ENCODE measurements at regions not wholly inside any gene's neighbourhood (a gene's known extent, or its start where the extent isn't known, plus 50 kb on each side); places are given as distances from the start of the nearest gene placed in this dataset.
"Not testable (repeated sequence)": the region's sequence is repeated elsewhere in the genome, so short reads cannot be mapped to it uniquely, and the experiment has no call there.

GRCh38 chr4:158033416-158034120, 139.3 kb downstream of the GASK1B start:
- ChIA-PET CTCF (interaction anchor here (0.6 kb wide), 1 partner anchor 317 kb away, joined by 3 read pairs; no protein-coding TSS in a partner anchor), POLR2A (no interaction called here)
- Histone ChIP-seq H3K9me2 (no peaks in the 10 kb centered on the region), H4K20me1 (ENCODE audit: insufficient read depth) (no peaks in the 10 kb centered on the region), H3K27me3 (ENCODE audit: insufficient read depth) (no peaks in the 10 kb centered on the region), H3K4me2 (no peak overlapping the region; the same call in 1 of the 2 replicates), H2AFZ (ENCODE audit: low read depth) (0 out of 2 replicates have a peak overlapping the region, but pooled peaks have one; percentile 33), H3F3A (replicated peaks; ENCODE audit: insufficient read depth) (peaks cover 8% of the 10 kb centered on the region), H3K4me3 (ENCODE audit: low read depth in 2 of 2, low read length in 1 of 2) (no peak overlapping the region), H3K9ac (no peak overlapping the region), H3K4me1 (ENCODE audit: control insufficient read depth in 1 of 2, insufficient read depth in 2 of 2, low read depth in 1 of 2, low read length in 1 of 2) (no peaks in the 10 kb centered on the region), H3K79me2 (ENCODE audit: insufficient read depth) (no peaks in the 10 kb centered on the region), H3K9me3 (0 out of 2 replicates have a peak, but pooled peaks cover 5% of the 10 kb centered on the region), H3K27ac (ENCODE audit: low read depth in 2 of 2, low read length in 1 of 2) (peak overlapping the region in 1 of 2 experiments; percentile 44; a peak in 1 of 4 replicates), H3K36me3 (replicated peaks in 1 of 2; ENCODE audit: control insufficient read depth in 1 of 2, insufficient read depth in 2 of 2, low read length in 1 of 2) (no peaks in the 10 kb centered on the region)
- WGBS (ENCODE audit: low lambda C conversion rate), result 55% methylated on average over 5 of the region's 5 CpGs
- no peak for DNase-seq
- TF ChIP-seq JUND (IDR thresholded peaks at IDR 0.05) (peak; percentile 33; the same call in 1 of the 2 replicates), FOSL2 (IDR thresholded peaks at IDR 0.05; ENCODE audit: borderline replicate concordance, low read depth) (peak; percentile 68; the same call in 1 of the 2 replicates), TAF1 (IDR thresholded peaks at IDR 0.05; ENCODE audit: borderline replicate concordance, low read depth, low read length) (no peak), RCOR1 (IDR thresholded peaks at IDR 0.05; ENCODE audit: low read length) (no peak), NFIC (IDR thresholded peaks at IDR 0.05; ENCODE audit: borderline replicate concordance) (no peak), USF1 (IDR thresholded peaks at IDR 0.05; ENCODE audit: borderline replicate concordance, low read depth) (no peak), FOXM1 (IDR thresholded peaks at IDR 0.05; ENCODE audit: low read depth) (no peak), CHD2 (IDR thresholded peaks at IDR 0.05; ENCODE audit: low read length, partially characterized antibody) (no peak), RAD21 (IDR thresholded peaks at IDR 0.05; ENCODE audit: low read length) (no peak), ELF1 (IDR thresholded peaks at IDR 0.05) (no peak), IRF3 (IDR thresholded peaks at IDR 0.05; ENCODE audit: low read depth, low read length) (no peak), TEAD4 (IDR thresholded peaks at IDR 0.05; ENCODE audit: borderline replicate concordance, insufficient read depth) (no peak)

- no peaks in the 10 kb centered on the region for H3K79me2 ChIP-seq (ENCODE audit: insufficient read depth)
- TF ChIP-seq SIN3A (IDR thresholded peaks at IDR 0.05; ENCODE audit: borderline replicate concordance, low read depth, low read length), result no peak
- no peak for TF ChIP-seq TEAD4 (IDR thresholded peaks at IDR 0.05; ENCODE audit: borderline replicate concordance, insufficient read depth)
- TF ChIP-seq CTCF (IDR thresholded peaks at IDR 0.05), result no peak
- H3K36me3 ChIP-seq (replicated peaks in 1 of 2; ENCODE audit: control insufficient read depth in 1 of 2, insufficient read depth in 2 of 2, low read length in 1 of 2), result no peaks in the 10 kb centered on the region
- 0 out of 2 replicates have a peak overlapping the region, but pooled peaks have one; percentile 33 for H2AFZ ChIP-seq (ENCODE audit: low read depth)
- H3F3A ChIP-seq (replicated peaks; ENCODE audit: insufficient read depth), result peaks cover 8% of the 10 kb centered on the region
- no peaks in the 10 kb centered on the region for H3K4me1 ChIP-seq (ENCODE audit: control insufficient read depth in 1 of 2, insufficient read depth in 2 of 2, low read depth in 1 of 2, low read length in 1 of 2)
- H3K4me3 ChIP-seq (ENCODE audit: low read depth in 2 of 2, low read length in 1 of 2), result no peak overlapping the region
- H3K9me3 ChIP-seq, result no peaks in the 10 kb centered on the region
- H3K9ac ChIP-seq, result no peak overlapping the region
- no peaks in the 10 kb centered on the region for H4K20me1 ChIP-seq (ENCODE audit: insufficient read depth)
- whole genome bisulfite sequencing (ENCODE audit: low lambda C conversion rate), result 85% methylated on average over 4 of the region's 4 CpGs
- H3K9me2 ChIP-seq, result no peaks in the 10 kb centered on the region
- DNase-seq, result no peak
- H3K4me2 ChIP-seq, result no peak overlapping the region
- H3K27me3 ChIP-seq (ENCODE audit: insufficient read depth), result no peaks in the 10 kb centered on the region
- H3K27ac ChIP-seq (ENCODE audit: low read depth in 2 of 2, low read length in 1 of 2), result peak overlapping the region in 1 of 2 experiments; percentile 44; a peak in 1 of 4 replicates
- ChIA-PET POLR2A (no interaction called here), CTCF (interaction anchor here (1.7 kb wide), 1 partner anchor 14 kb away, joined by 3 read pairs; no protein-coding TSS in a partner anchor)
These were observed 140.0 kb downstream of the GASK1B start for GRCh38 chr4:158032733-158033415.

GRCh38 chr4:158028381-158028780, 144.4 kb downstream of the GASK1B start:
- H3K9me2 ChIP-seq; H3K9ac ChIP-seq; H3K4me3 ChIP-seq (ENCODE audit: low read depth in 2 of 2, low read length in 1 of 2); H3K27me3 ChIP-seq (ENCODE audit: insufficient read depth); H3K36me3 ChIP-seq (replicated peaks in 1 of 2; ENCODE audit: control insufficient read depth in 1 of 2, insufficient read depth in 2 of 2, low read length in 1 of 2); H4K20me1 ChIP-seq (ENCODE audit: insufficient read depth); H3K4me2 ChIP-seq; H3F3A ChIP-seq (replicated peaks; ENCODE audit: insufficient read depth); H3K4me1 ChIP-seq (ENCODE audit: control insufficient read depth in 1 of 2, insufficient read depth in 2 of 2, low read depth in 1 of 2, low read length in 1 of 2); CTCF ChIA-PET; DNase-seq; H3K79me2 ChIP-seq (ENCODE audit: insufficient read depth); POLR2A ChIA-PET; H3K27ac ChIP-seq (ENCODE audit: low read depth in 2 of 2, low read length in 1 of 2); H3K9me3 ChIP-seq; H2AFZ ChIP-seq (ENCODE audit: low read depth): not testable (repeated sequence)
